ENCODE measurements at regions not wholly inside any gene's neighbourhood (a gene's known extent, or its start where the extent isn't known, plus 50 kb on each side); places are given as distances from the start of the nearest gene placed in this dataset.

DNA sequence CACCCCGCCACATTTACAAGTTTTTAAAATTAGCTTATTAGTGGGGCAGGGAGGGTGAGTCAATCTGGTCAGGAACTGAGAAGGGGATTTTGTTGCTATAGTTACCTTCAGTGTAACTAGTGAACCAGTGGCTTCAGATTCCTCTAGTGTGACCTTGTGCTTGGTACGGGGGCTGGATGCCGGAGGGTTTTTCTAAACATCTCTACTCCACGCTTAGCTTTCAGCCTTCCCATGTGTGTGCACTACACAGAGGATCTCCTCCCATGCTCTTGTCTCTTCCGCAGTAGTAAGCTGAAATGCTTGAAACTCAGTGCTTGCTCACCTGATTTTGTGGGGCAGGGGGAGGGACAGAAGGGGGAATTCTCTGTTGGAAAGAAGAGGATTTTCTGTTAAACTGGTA lies 67.9 kb upstream of the AKAP13 start:
- BruUV-seq (replicated peaks), result no TSS peak
- Histone ChIP-seq H3K36me3 (ENCODE audit: low read depth, low read length) (no peaks in the 10 kb centered on the region), H3K27me3 (ENCODE audit: low read length) (no peaks in the 10 kb centered on the region), H3K9ac (ENCODE audit: low read length) (no peak overlapping the region), H3K79me2 (ENCODE audit: low read length) (no peaks in the 10 kb centered on the region), H3K9me3 (ENCODE audit: low read length) (no peaks in the 10 kb centered on the region), H3K4me2 (ENCODE audit: low read length) (no peak overlapping the region), H3F3A (ENCODE audit: low read length, unreplicated experiment) (no peaks in the 10 kb centered on the region), H3K4me1 (ENCODE audit: insufficient read depth, low read length) (peaks cover 8% of the 10 kb centered on the region), H4K20me1 (ENCODE audit: low read length) (no peaks in the 10 kb centered on the region), H2AFZ (ENCODE audit: low read length) (no peak overlapping the region), H3K9me2 (replicated peaks; ENCODE audit: low read length) (no peaks in the 10 kb centered on the region), H3K27ac (ENCODE audit: low read length) (no peak overlapping the region), H3K4me3 (ENCODE audit: low read length) (no peak overlapping the region)
- ATAC-seq (no peak), DNase-seq (no peak)
- intact Hi-C loops (cut with micrococcal nuclease), result no loop called here
- TF ChIP-seq, protein P1, sequence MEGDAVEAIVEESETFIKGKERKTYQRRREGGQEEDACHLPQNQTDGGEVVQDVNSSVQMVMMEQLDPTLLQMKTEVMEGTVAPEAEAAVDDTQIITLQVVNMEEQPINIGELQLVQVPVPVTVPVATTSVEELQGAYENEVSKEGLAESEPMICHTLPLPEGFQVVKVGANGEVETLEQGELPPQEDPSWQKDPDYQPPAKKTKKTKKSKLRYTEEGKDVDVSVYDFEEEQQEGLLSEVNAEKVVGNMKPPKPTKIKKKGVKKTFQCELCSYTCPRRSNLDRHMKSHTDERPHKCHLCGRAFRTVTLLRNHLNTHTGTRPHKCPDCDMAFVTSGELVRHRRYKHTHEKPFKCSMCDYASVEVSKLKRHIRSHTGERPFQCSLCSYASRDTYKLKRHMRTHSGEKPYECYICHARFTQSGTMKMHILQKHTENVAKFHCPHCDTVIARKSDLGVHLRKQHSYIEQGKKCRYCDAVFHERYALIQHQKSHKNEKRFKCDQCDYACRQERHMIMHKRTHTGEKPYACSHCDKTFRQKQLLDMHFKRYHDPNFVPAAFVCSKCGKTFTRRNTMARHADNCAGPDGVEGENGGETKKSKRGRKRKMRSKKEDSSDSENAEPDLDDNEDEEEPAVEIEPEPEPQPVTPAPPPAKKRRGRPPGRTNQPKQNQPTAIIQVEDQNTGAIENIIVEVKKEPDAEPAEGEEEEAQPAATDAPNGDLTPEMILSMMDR (conservative IDR thresholded peaks at IDR 0.05; ENCODE audit: low read depth, low read length), result no peak
- TF ChIP-seq EZH2phosphoT487 (IDR thresholded peaks at IDR 0.05; ENCODE audit: borderline replicate concordance, low read length), result no peak
- no peak for TF ChIP-seq EZH2 (IDR thresholded peaks at IDR 0.05; ENCODE audit: low read length, unreplicated experiment)
- POLR2A ChIA-PET (ENCODE audit: unreplicated experiment), result no interaction called here
- CTCF ChIA-PET, result no interaction called here

DNA sequence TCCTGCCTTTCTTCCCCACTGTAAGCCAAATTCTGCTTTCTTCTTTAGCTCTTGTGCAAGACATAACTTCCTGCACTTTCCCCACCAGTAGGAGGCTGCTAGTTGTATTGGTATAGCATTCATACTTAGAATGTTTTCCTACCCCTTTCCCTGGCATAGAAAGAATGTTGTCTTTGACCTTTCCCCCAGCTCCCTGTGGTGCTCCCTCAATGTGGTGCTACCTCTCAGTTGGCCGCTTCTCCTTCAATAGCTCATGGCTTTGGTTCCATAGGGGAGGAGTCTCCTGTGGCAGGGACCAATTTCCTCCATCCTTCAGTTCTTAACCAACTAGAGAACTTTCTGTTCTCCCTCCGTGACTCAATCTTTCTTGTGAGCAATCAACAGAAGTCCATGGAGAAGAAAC lies 67.5 kb upstream of the AKAP13 start:
- CTCF ChIA-PET, result no interaction called here
- no peaks in the 10 kb centered on the region for H3K9me3 ChIP-seq (ENCODE audit: low read length)
- no peak overlapping the region for H3K4me3 ChIP-seq (ENCODE audit: low read length)
- TF ChIP-seq, protein P1 (conservative IDR thresholded peaks at IDR 0.05; ENCODE audit: low read depth, low read length), result no peak
- TF ChIP-seq EZH2phosphoT487 (IDR thresholded peaks at IDR 0.05; ENCODE audit: borderline replicate concordance, low read length), result no peak
- no peak for TF ChIP-seq EZH2 (IDR thresholded peaks at IDR 0.05; ENCODE audit: low read length, unreplicated experiment)
- intact Hi-C loops (cut with micrococcal nuclease), result no loop called here
- H3K9ac ChIP-seq (ENCODE audit: low read length), result no peak overlapping the region
- POLR2A ChIA-PET (ENCODE audit: unreplicated experiment), result no interaction called here
- BruUV-seq (replicated peaks), result no TSS peak
- H3K4me1 ChIP-seq (ENCODE audit: insufficient read depth, low read length), result peaks cover 12% of the 10 kb centered on the region
- no peak overlapping the region for H3K27ac ChIP-seq (ENCODE audit: low read length)
- H3K79me2 ChIP-seq (ENCODE audit: low read length), result no peaks in the 10 kb centered on the region
- no peak overlapping the region for H3K4me2 ChIP-seq (ENCODE audit: low read length)
- H3K27me3 ChIP-seq (ENCODE audit: low read length), result no peaks in the 10 kb centered on the region
- H3K9me2 ChIP-seq (replicated peaks; ENCODE audit: low read length), result no peaks in the 10 kb centered on the region
- H2AFZ ChIP-seq (ENCODE audit: low read length), result no peak overlapping the region
- no peaks in the 10 kb centered on the region for H4K20me1 ChIP-seq (ENCODE audit: low read length)
- H3K36me3 ChIP-seq (ENCODE audit: low read depth, low read length), result no peaks in the 10 kb centered on the region
- DNase-seq (no peak), ATAC-seq (no peak)
- H3F3A ChIP-seq (ENCODE audit: low read length, unreplicated experiment), result no peaks in the 10 kb centered on the region

DNA sequence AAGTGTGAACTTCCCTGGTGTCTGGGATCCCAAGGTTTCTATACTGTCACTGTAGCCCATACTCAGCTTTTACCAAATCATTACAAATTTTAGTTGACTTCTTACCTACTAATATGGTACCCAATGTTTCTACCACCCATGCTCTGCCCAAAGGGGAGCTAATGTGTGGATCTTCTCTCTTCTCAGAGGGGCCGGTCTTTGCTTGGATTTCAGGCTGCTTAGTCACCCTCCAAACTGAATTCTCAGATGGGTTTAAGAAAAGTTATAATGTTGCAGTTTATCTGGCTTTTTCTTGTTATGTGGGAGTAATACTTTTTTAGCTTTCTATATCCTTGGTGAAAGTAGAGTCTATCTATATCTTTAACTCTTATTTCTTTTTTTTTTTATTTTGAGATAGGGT lies 67.1 kb upstream of the AKAP13 start:
- Histone ChIP-seq H3K27ac (ENCODE audit: low read length) (no peak overlapping the region), H3K36me3 (ENCODE audit: low read depth, low read length) (no peaks in the 10 kb centered on the region), H2AFZ (ENCODE audit: low read length) (no peak overlapping the region), H3K9ac (ENCODE audit: low read length) (no peak overlapping the region), H3K9me3 (ENCODE audit: low read length) (no peaks in the 10 kb centered on the region), H3K9me2 (replicated peaks; ENCODE audit: low read length) (no peaks in the 10 kb centered on the region), H3F3A (ENCODE audit: low read length, unreplicated experiment) (no peaks in the 10 kb centered on the region), H3K4me1 (ENCODE audit: insufficient read depth, low read length) (peaks cover 16% of the 10 kb centered on the region), H3K27me3 (ENCODE audit: low read length) (no peaks in the 10 kb centered on the region), H4K20me1 (ENCODE audit: low read length) (no peaks in the 10 kb centered on the region), H3K4me2 (ENCODE audit: low read length) (no peak overlapping the region), H3K4me3 (ENCODE audit: low read length) (no peak overlapping the region), H3K79me2 (ENCODE audit: low read length) (no peaks in the 10 kb centered on the region)
- DNase-seq (no peak), ATAC-seq (no peak)
- CTCF ChIA-PET, result no interaction called here
- BruUV-seq (replicated peaks), result no TSS peak
- intact Hi-C loops (cut with micrococcal nuclease), result no loop called here
- POLR2A ChIA-PET (ENCODE audit: unreplicated experiment), result no interaction called here
- TF ChIP-seq EZH2 (IDR thresholded peaks at IDR 0.05; ENCODE audit: low read length, unreplicated experiment), result no peak

All from PC-3 (cell line).